ENCODE measurements at regions not wholly inside any gene's neighbourhood (a gene's known extent, or its start where the extent isn't known, plus 50 kb on each side); places are given as distances from the start of the nearest gene placed in this dataset.

DNA sequence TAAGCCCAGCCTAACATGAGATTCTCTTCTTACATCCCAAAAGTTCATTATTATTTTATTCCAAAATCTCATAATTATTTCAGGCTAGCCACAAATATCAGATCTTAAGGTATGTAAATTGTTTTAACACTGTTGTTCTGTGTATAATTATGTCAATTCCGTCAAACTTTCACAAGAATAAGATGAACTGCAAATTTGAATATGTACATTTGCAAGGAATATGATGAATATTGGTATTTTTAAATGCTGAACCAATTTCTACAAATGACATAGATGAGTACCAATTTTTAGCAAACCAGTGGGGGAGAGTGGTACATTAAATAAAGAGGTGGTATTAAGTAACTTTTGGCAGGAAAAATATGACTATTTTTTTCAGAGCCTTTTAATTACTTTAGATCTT, 282.3 kb upstream of the MAD2L1 start:
- no peaks in the 10 kb centered on the region for H3K4me1 ChIP-seq
- H3K27me3 ChIP-seq: no peaks in the 10 kb centered on the region
- TF ChIP-seq POLR2A (IDR thresholded peaks at IDR 0.05) (no peak), CTCF (IDR thresholded peaks at IDR 0.05) (no peak)
- no peaks in the 10 kb centered on the region for H3K9me3 ChIP-seq
- H3K36me3 ChIP-seq: no peaks in the 10 kb centered on the region
- H3K4me3 ChIP-seq: no peak overlapping the region
- H3K27ac ChIP-seq: no peak overlapping the region
- no peak for DNase-seq

GRCh38 chr4:120348521-120348920, 281.9 kb upstream of the MAD2L1 start:
- no peaks in the 10 kb centered on the region for H3K27me3 ChIP-seq
- H3K36me3 ChIP-seq: no peaks in the 10 kb centered on the region
- no peak overlapping the region for H3K27ac ChIP-seq
- no peaks in the 10 kb centered on the region for H3K4me1 ChIP-seq
- H3K4me3 ChIP-seq: no peak overlapping the region
- no peaks in the 10 kb centered on the region for H3K9me3 ChIP-seq
- no peak for TF ChIP-seq POLR2A (IDR thresholded peaks at IDR 0.05)
- TF ChIP-seq CTCF (IDR thresholded peaks at IDR 0.05): no peak
- DNase-seq: no peak

- TF ChIP-seq CTCF (IDR thresholded peaks at IDR 0.05) (no peak), POLR2A (IDR thresholded peaks at IDR 0.05) (no peak)
Observed at GRCh38 chr4:120331486-120332370, 265.1 kb upstream of the MAD2L1 start.

GRCh38 chr4:120329386-120329785, 262.7 kb upstream of the MAD2L1 start:
- Histone ChIP-seq H3K4me1 (no peaks in the 10 kb centered on the region), H3K9me3 (no peaks in the 10 kb centered on the region), H3K27ac (no peak overlapping the region), H3K27me3 (no peaks in the 10 kb centered on the region), H3K36me3 (no peaks in the 10 kb centered on the region), H3K4me3 (no peak overlapping the region)
- no peak for DNase-seq
- TF ChIP-seq CTCF (IDR thresholded peaks at IDR 0.05) (no peak), POLR2A (IDR thresholded peaks at IDR 0.05) (no peak)

More at GRCh38 chr4:120331486-120332370, 265.1 kb upstream of the MAD2L1 start:
- no peaks in the 10 kb centered on the region for H3K36me3 ChIP-seq
- H3K27me3 ChIP-seq: no peaks in the 10 kb centered on the region
- H3K27ac ChIP-seq: no peak overlapping the region
- no peak overlapping the region for H3K4me3 ChIP-seq
- no peaks in the 10 kb centered on the region for H3K9me3 ChIP-seq
- no peak for DNase-seq
- H3K4me1 ChIP-seq: no peaks in the 10 kb centered on the region

DNA sequence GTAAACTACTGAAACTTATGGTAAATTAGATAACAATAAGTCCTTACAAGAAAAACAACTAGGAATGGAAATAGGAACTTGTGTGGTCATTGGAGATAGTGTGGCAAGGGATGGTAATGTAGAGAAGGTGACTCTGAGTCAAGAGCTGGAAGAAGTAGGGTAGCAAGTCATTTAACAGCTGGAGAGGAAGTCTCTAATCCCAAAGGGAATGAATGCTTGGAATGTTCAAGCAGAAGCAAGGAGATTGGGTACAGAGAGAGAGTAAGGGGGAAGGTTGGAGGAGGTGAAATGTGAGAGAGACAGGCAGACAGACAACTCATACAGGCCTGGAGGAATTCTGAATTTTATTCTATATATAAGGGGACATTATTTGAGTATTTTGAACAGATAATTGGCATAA, 260.6 kb upstream of the MAD2L1 start:
- Histone ChIP-seq H3K27ac (no peak overlapping the region), H3K27me3 (no peaks in the 10 kb centered on the region), H3K4me3 (no peak overlapping the region), H3K4me1 (no peaks in the 10 kb centered on the region), H3K9me3 (no peaks in the 10 kb centered on the region), H3K36me3 (no peaks in the 10 kb centered on the region)
- no peak for DNase-seq
- TF ChIP-seq POLR2A (IDR thresholded peaks at IDR 0.05) (no peak), CTCF (IDR thresholded peaks at IDR 0.05) (no peak)
